ENCODE measurements at regions not wholly inside any gene's neighbourhood (a gene's known extent, or its start where the extent isn't known, plus 50 kb on each side); places are given as distances from the start of the nearest gene placed in this dataset.
"Not testable (repeated sequence)": the region's sequence is repeated elsewhere in the genome, so short reads cannot be mapped to it uniquely, and the experiment has no call there.

DNA sequence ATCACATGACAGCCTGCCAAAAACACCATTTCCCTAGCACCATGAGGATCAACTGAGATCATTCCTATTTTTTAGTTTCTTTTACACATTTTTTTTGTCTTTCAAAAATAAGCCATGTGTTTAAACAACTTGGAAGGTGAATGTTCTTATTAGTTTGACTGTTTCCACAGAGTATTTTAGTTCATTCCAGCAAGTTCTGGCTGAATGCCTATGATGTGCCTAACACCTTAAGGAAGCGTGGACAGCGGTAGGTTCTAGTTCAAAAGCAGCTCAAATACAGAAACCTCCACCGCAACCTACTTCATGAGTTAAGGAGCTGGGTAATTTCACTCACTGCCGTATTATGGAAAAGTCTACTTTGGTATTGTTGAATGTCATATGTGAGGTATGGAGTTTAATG, 101.3 kb upstream of the ADAMTS9 start:
- Histone ChIP-seq H3K18ac (ENCODE audit: low read depth in 1 of 2, low read length in 2 of 2) (no peak overlapping the region), H3K27ac (ENCODE audit: low read length, poor library complexity, severe bottlenecking) (no peak overlapping the region), H3K36me3 (ENCODE audit: control insufficient read depth in 1 of 2, insufficient read depth in 2 of 2, low read depth in 1 of 2, low read length in 2 of 2) (no peaks in the 10 kb centered on the region), H2BK5ac (ENCODE audit: low read depth, low read length, poor library complexity, severe bottlenecking) (no peak overlapping the region), H4K91ac (ENCODE audit: low read length) (no peak overlapping the region), H3K9ac (ENCODE audit: low read length) (no peak overlapping the region), H2BK15ac (ENCODE audit: low read depth, poor library complexity, severe bottlenecking) (no peak overlapping the region), H3K14ac (ENCODE audit: low read length in 2 of 2) (no peak overlapping the region), H2AFZ (ENCODE audit: low read depth, low read length) (no peak overlapping the region), H2BK12ac (ENCODE audit: low read length in 2 of 2) (no peak overlapping the region), H3K9me3 (ENCODE audit: control insufficient read depth, low read length) (no peaks in the 10 kb centered on the region), H3K27me3 (ENCODE audit: control insufficient read depth in 1 of 2, insufficient read depth in 1 of 2, low read length in 2 of 2) (no peaks in the 10 kb centered on the region), H3K4ac (ENCODE audit: low read depth in 1 of 2, low read length in 2 of 2) (no peak overlapping the region), H2AK5ac (ENCODE audit: low read length, severe bottlenecking) (no peak overlapping the region), H3K4me2 (ENCODE audit: low read length, poor library complexity, severe bottlenecking) (no peak overlapping the region), H3K79me1 (replicated peaks; ENCODE audit: low read length, poor library complexity, severe bottlenecking) (no peaks in the 10 kb centered on the region), H3K23ac (ENCODE audit: low read length in 2 of 2) (no peak overlapping the region), H3K4me1 (ENCODE audit: control insufficient read depth, insufficient read depth, low read depth, low read length) (no peaks in the 10 kb centered on the region), H3K4me3 (ENCODE audit: insufficient read depth in 1 of 2, low read depth in 1 of 2, low read length in 2 of 2) (no peak overlapping the region), H2BK120ac (ENCODE audit: low read depth, low read length) (no peak overlapping the region), H4K8ac (ENCODE audit: low read length) (no peak overlapping the region)
- 100% methylated on average over 3 of the region's 4 CpGs for WGBS
- no peak for DNase-seq

DNA sequence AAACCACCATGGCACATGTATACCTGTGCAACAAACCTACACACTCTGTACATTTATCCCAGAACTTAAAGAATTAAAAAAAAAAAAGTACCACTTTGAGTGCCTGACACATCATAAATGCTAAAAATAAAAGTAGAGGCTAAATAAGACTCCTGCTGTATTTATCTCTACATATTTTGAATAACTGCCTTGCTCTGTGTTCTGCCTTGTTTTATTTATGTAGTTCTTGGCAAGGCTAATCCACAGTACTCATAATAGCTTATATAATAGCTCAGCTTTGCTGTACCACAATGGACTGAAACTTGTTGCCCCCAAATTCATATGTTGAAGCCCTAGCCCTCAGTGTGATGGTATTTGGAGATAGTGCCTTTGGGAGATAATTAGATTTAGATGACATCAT, 95.4 kb upstream of the ADAMTS9 start:
- H4K8ac ChIP-seq (ENCODE audit: low read length): no peak overlapping the region
- H3K9ac ChIP-seq (ENCODE audit: low read length): no peak overlapping the region
- no peak overlapping the region for H3K18ac ChIP-seq (ENCODE audit: low read depth in 1 of 2, low read length in 2 of 2)

DNA sequence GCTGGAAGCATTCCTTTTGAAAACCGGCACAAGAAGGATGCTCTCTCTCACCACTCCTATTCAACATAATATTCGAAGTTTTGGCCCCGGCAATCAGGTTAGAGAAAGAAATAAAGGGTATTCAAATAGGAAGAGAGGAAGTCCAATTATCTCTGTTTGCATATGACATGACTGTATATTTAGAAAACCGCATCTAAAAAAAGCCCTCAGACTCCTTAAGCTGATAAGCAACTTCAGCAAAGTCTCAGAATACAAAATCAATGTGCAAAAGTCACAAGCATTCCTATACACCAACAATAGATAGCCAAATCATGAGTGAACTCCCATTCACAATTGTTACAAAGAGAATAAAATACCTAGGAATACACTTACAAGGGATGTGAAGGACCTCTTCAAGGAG, 93.1 kb upstream of the ADAMTS9 start:
- H3K9me3 ChIP-seq (ENCODE audit: control insufficient read depth, low read length); H3K18ac ChIP-seq (ENCODE audit: low read depth in 1 of 2, low read length in 2 of 2); H2AFZ ChIP-seq (ENCODE audit: low read depth, low read length); H3K36me3 ChIP-seq (ENCODE audit: control insufficient read depth in 1 of 2, insufficient read depth in 2 of 2, low read depth in 1 of 2, low read length in 2 of 2); H2AK5ac ChIP-seq (ENCODE audit: low read length, severe bottlenecking); H3K27ac ChIP-seq (ENCODE audit: low read length, poor library complexity, severe bottlenecking); H3K4ac ChIP-seq (ENCODE audit: low read depth in 1 of 2, low read length in 2 of 2); H3K23ac ChIP-seq (ENCODE audit: low read length in 2 of 2); H3K4me3 ChIP-seq (ENCODE audit: insufficient read depth in 1 of 2, low read depth in 1 of 2, low read length in 2 of 2); H3K4me2 ChIP-seq (ENCODE audit: low read length, poor library complexity, severe bottlenecking); H3K4me1 ChIP-seq (ENCODE audit: control insufficient read depth, insufficient read depth, low read depth, low read length); H3K9ac ChIP-seq (ENCODE audit: low read length); H3K79me1 ChIP-seq (replicated peaks; ENCODE audit: low read length, poor library complexity, severe bottlenecking); H2BK120ac ChIP-seq (ENCODE audit: low read depth, low read length); H4K91ac ChIP-seq (ENCODE audit: low read length); H2BK15ac ChIP-seq (ENCODE audit: low read depth, poor library complexity, severe bottlenecking); H3K27me3 ChIP-seq (ENCODE audit: control insufficient read depth in 1 of 2, insufficient read depth in 1 of 2, low read length in 2 of 2); H2BK12ac ChIP-seq (ENCODE audit: low read length in 2 of 2); H4K8ac ChIP-seq (ENCODE audit: low read length); H3K14ac ChIP-seq (ENCODE audit: low read length in 2 of 2); H2BK5ac ChIP-seq (ENCODE audit: low read depth, low read length, poor library complexity, severe bottlenecking); DNase-seq: not testable (repeated sequence)
- WGBS: 91% methylated on average over 1 of the region's 4 CpGs

More for the DNA sequence above, 95.4 kb upstream of the ADAMTS9 start:
- no peak overlapping the region for H2BK12ac ChIP-seq (ENCODE audit: low read length in 2 of 2)
- no peak overlapping the region for H2BK15ac ChIP-seq (ENCODE audit: low read depth, poor library complexity, severe bottlenecking)
- H2BK5ac ChIP-seq (ENCODE audit: low read depth, low read length, poor library complexity, severe bottlenecking): no peak overlapping the region
- no peak overlapping the region for H3K14ac ChIP-seq (ENCODE audit: low read length in 2 of 2)
- no peak overlapping the region for H4K91ac ChIP-seq (ENCODE audit: low read length)
- no peak overlapping the region for H2AFZ ChIP-seq (ENCODE audit: low read depth, low read length)
- H3K27ac ChIP-seq (ENCODE audit: low read length, poor library complexity, severe bottlenecking): no peak overlapping the region
- no peaks in the 10 kb centered on the region for H3K27me3 ChIP-seq (ENCODE audit: control insufficient read depth in 1 of 2, insufficient read depth in 1 of 2, low read length in 2 of 2)
- no peak overlapping the region for H2AK5ac ChIP-seq (ENCODE audit: low read length, severe bottlenecking)
- H3K23ac ChIP-seq (ENCODE audit: low read length in 2 of 2): no peak overlapping the region
- no peak overlapping the region for H3K4me3 ChIP-seq (ENCODE audit: insufficient read depth in 1 of 2, low read depth in 1 of 2, low read length in 2 of 2)
- H3K4me1 ChIP-seq (ENCODE audit: control insufficient read depth, insufficient read depth, low read depth, low read length): no peaks in the 10 kb centered on the region
- no peak overlapping the region for H3K4ac ChIP-seq (ENCODE audit: low read depth in 1 of 2, low read length in 2 of 2)
- H3K79me1 ChIP-seq (replicated peaks; ENCODE audit: low read length, poor library complexity, severe bottlenecking): no peaks in the 10 kb centered on the region
- H2BK120ac ChIP-seq (ENCODE audit: low read depth, low read length): no peak overlapping the region
- no peak for DNase-seq
- H3K4me2 ChIP-seq (ENCODE audit: low read length, poor library complexity, severe bottlenecking): no peak overlapping the region
- H3K9me3 ChIP-seq (ENCODE audit: control insufficient read depth, low read length): no peaks in the 10 kb centered on the region
- no peaks in the 10 kb centered on the region for H3K36me3 ChIP-seq (ENCODE audit: control insufficient read depth in 1 of 2, insufficient read depth in 2 of 2, low read depth in 1 of 2, low read length in 2 of 2)

DNA sequence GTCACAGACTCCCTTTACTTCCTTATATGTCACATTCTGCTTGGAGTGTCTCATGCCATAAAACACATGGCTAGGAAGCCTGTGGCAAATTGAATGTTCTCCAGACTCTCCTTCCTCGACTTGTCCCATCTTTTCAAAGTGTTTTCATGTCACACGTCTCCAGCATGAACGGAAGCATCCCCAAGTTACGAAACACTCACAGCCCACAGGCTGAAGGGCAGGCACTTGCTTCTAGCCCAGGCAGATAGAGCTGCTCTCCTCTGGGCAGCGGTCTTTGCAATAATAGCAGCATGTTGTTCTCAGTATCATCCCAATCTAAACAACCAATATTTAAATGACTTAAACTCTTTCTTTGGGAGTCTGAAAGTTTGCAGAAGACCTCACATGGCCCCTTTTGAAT, 85.3 kb upstream of the ADAMTS9 start:
- H4K91ac ChIP-seq (ENCODE audit: low read length): no peak overlapping the region
- no peaks in the 10 kb centered on the region for H3K9me3 ChIP-seq (ENCODE audit: control insufficient read depth, low read length)
- 69% methylated on average over 5 of the region's 5 CpGs for WGBS
- no peak overlapping the region for H3K4me2 ChIP-seq (ENCODE audit: low read length, poor library complexity, severe bottlenecking)
- H3K4me1 ChIP-seq (ENCODE audit: control insufficient read depth, insufficient read depth, low read depth, low read length): no peaks in the 10 kb centered on the region
- no peak overlapping the region for H3K4me3 ChIP-seq (ENCODE audit: insufficient read depth in 1 of 2, low read depth in 1 of 2, low read length in 2 of 2)
- no peak overlapping the region for H2AK5ac ChIP-seq (ENCODE audit: low read length, severe bottlenecking)
- no peak overlapping the region for H2BK15ac ChIP-seq (ENCODE audit: low read depth, poor library complexity, severe bottlenecking)
- H3K79me1 ChIP-seq (replicated peaks; ENCODE audit: low read length, poor library complexity, severe bottlenecking): no peaks in the 10 kb centered on the region
- peak; percentile 12 for DNase-seq
- no peaks in the 10 kb centered on the region for H3K27me3 ChIP-seq (ENCODE audit: control insufficient read depth in 1 of 2, insufficient read depth in 1 of 2, low read length in 2 of 2)
- H2AFZ ChIP-seq (ENCODE audit: low read depth, low read length): no peak overlapping the region
- H4K8ac ChIP-seq (ENCODE audit: low read length): no peak overlapping the region
- H2BK120ac ChIP-seq (ENCODE audit: low read depth, low read length): no peak overlapping the region
- H2BK12ac ChIP-seq (ENCODE audit: low read length in 2 of 2): no peak overlapping the region
- H3K36me3 ChIP-seq (ENCODE audit: control insufficient read depth in 1 of 2, insufficient read depth in 2 of 2, low read depth in 1 of 2, low read length in 2 of 2): no peaks in the 10 kb centered on the region
- H2BK5ac ChIP-seq (ENCODE audit: low read depth, low read length, poor library complexity, severe bottlenecking): no peak overlapping the region
- H3K27ac ChIP-seq (ENCODE audit: low read length, poor library complexity, severe bottlenecking): no peak overlapping the region
- no peak overlapping the region for H3K23ac ChIP-seq (ENCODE audit: low read length in 2 of 2)
- H3K9ac ChIP-seq (ENCODE audit: low read length): no peak overlapping the region
- no peak overlapping the region for H3K14ac ChIP-seq (ENCODE audit: low read length in 2 of 2)
- no peak overlapping the region for H3K18ac ChIP-seq (ENCODE audit: low read depth in 1 of 2, low read length in 2 of 2)
- no peak overlapping the region for H3K4ac ChIP-seq (ENCODE audit: low read depth in 1 of 2, low read length in 2 of 2)
